ENCODE measurements at regions not wholly inside any gene's neighbourhood (a gene's known extent, or its start where the extent isn't known, plus 50 kb on each side); places are given as distances from the start of the nearest gene placed in this dataset.

GRCh38 chr10:43864656-43865055, 216.0 kb upstream of the ZNF32 start:
- Histone ChIP-seq H3K4me1 (ENCODE audit: insufficient read depth, low read length) (no peaks in the 10 kb centered on the region), H3K4me3 (ENCODE audit: low read length) (no peak overlapping the region), H3K36me3 (ENCODE audit: insufficient read depth, low read length) (no peaks in the 10 kb centered on the region), H3K27ac (ENCODE audit: low read depth in 1 of 2, low read length in 2 of 2) (no peak overlapping the region), H3K27me3 (ENCODE audit: control insufficient read depth in 1 of 2, insufficient read depth in 2 of 2, low read length in 2 of 2) (no peaks in the 10 kb centered on the region), H3K9me3 (ENCODE audit: control insufficient read depth in 1 of 2, insufficient read depth in 1 of 2, low read length in 2 of 2) (no peaks in the 10 kb centered on the region)
- Mint-ChIP-seq H3K4me1 (ENCODE audit: low read depth) (peaks cover 5% of the 10 kb centered on the region), H3K36me3 (ENCODE audit: low read depth) (no peaks in the 10 kb centered on the region), H3K27ac (no peak overlapping the region), H3K4me3 (no peak overlapping the region), H3K9me3 (no peaks in the 10 kb centered on the region), H3K27me3 (no peaks in the 10 kb centered on the region)
- TF ChIP-seq CTCF (IDR thresholded peaks at IDR 0.05), result no peak
- intact Hi-C loops (cut with DNase I, micrococcal nuclease), result no loop called here
- DNase-seq, result no peak
- ChIA-PET CTCF (no interaction called here), POLR2A (no interaction called here)
- ATAC-seq (ENCODE audit: poor library complexity), result no peak

- Mint-ChIP-seq H3K4me3 (no peak overlapping the region), H3K27ac (no peak overlapping the region), H3K36me3 (ENCODE audit: low read depth) (no peaks in the 10 kb centered on the region), H3K4me1 (ENCODE audit: low read depth) (peaks cover 5% of the 10 kb centered on the region), H3K9me3 (no peaks in the 10 kb centered on the region), H3K27me3 (no peaks in the 10 kb centered on the region)
- CTCF ChIA-PET, result no interaction called here
- POLR2A ChIA-PET, result no interaction called here
- H3K4me3 ChIP-seq (ENCODE audit: low read length), result no peak overlapping the region
- H3K27ac ChIP-seq (ENCODE audit: low read depth in 1 of 2, low read length in 2 of 2), result no peak overlapping the region
- H3K4me1 ChIP-seq (ENCODE audit: insufficient read depth, low read length), result no peaks in the 10 kb centered on the region
- no peaks in the 10 kb centered on the region for H3K9me3 ChIP-seq (ENCODE audit: control insufficient read depth in 1 of 2, insufficient read depth in 1 of 2, low read length in 2 of 2)
- intact Hi-C loops (cut with DNase I, micrococcal nuclease), result no loop called here
- ATAC-seq (ENCODE audit: poor library complexity), result no peak
- no peaks in the 10 kb centered on the region for H3K36me3 ChIP-seq (ENCODE audit: insufficient read depth, low read length)
- TF ChIP-seq CTCF (IDR thresholded peaks at IDR 0.05), result no peak
- H3K27me3 ChIP-seq (ENCODE audit: control insufficient read depth in 1 of 2, insufficient read depth in 2 of 2, low read length in 2 of 2), result no peaks in the 10 kb centered on the region
- no peak for DNase-seq
Observed at GRCh38 chr10:43863859-43864591, 215.3 kb upstream of the ZNF32 start.

- no peaks in the 10 kb centered on the region for H3K36me3 ChIP-seq (ENCODE audit: insufficient read depth, low read length)
- H3K4me3 Mint-ChIP-seq, result no peak overlapping the region
- H3K4me1 ChIP-seq (ENCODE audit: insufficient read depth, low read length), result no peaks in the 10 kb centered on the region
- no peak overlapping the region for H3K27ac Mint-ChIP-seq
- ChIA-PET CTCF (no interaction called here), POLR2A (no interaction called here)
- no peaks in the 10 kb centered on the region for H3K27me3 Mint-ChIP-seq
- ATAC-seq (ENCODE audit: poor library complexity), result no peak
- H3K4me1 Mint-ChIP-seq (ENCODE audit: low read depth), result peaks cover 5% of the 10 kb centered on the region
- intact Hi-C loops (cut with DNase I, micrococcal nuclease), result no loop called here
- no peak for DNase-seq
- no peaks in the 10 kb centered on the region for H3K27me3 ChIP-seq (ENCODE audit: control insufficient read depth in 1 of 2, insufficient read depth in 2 of 2, low read length in 2 of 2)
- no peaks in the 10 kb centered on the region for H3K9me3 ChIP-seq (ENCODE audit: control insufficient read depth in 1 of 2, insufficient read depth in 1 of 2, low read length in 2 of 2)
- H3K4me3 ChIP-seq (ENCODE audit: low read length), result no peak overlapping the region
- no peaks in the 10 kb centered on the region for H3K9me3 Mint-ChIP-seq
- TF ChIP-seq CTCF (IDR thresholded peaks at IDR 0.05), result no peak
- H3K27ac ChIP-seq (ENCODE audit: low read depth in 1 of 2, low read length in 2 of 2), result no peak overlapping the region
- H3K36me3 Mint-ChIP-seq (ENCODE audit: low read depth), result no peaks in the 10 kb centered on the region
Observed at GRCh38 chr10:43863270-43863669, 214.6 kb upstream of the ZNF32 start.

Measured in CD4-positive, alpha-beta T cell (primary cell).